OCI-LY3 (cell line): ENCODE measurements at regions not wholly inside any gene's neighbourhood (a gene's known extent, or its start where the extent isn't known, plus 50 kb on each side); places are given as distances from the start of the nearest gene placed in this dataset.

Experiments used
- EZH2phosphoT487 ChIP-seq: fragments of 200-600 bp; shearing (Covaris generic); IDR thresholded peaks from 2 replicates; pipeline ENCODE4 v1.6.1; 2018; ENCODE audit warnings: antibody characterized with exemption, mixed run types, low read depth
- TF ChIP-seq, protein P1 (sequence below): fragments of 200-600, 300-600 bp; sonication (generic); IDR thresholded peaks from 2 replicates; pipeline ENCODE4 v1.5.1; 2014; ENCODE audit warnings: antibody characterized with exemption, low read length, low read depth

DNA sequence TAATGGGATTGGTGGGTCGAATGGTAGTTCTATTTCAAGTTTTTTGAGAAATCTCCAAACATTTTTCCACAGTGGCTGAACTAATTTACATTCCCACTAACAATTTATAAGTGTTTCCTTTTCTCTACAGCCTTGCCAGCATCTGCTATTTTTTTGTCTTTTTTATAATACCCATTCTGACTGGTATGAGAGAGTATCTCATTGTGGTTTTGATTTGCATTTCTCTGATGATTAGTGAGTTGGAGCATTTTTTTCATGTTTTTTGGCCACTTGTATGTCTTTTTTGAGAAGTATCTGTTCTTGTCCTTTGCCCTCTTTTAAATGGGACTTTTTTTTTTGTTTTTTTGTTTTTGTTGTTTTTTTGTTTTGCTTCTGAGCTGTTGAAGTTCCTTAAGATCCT is 200.0 kb upstream of the GK2 start:
- TF ChIP-seq, protein P1, sequence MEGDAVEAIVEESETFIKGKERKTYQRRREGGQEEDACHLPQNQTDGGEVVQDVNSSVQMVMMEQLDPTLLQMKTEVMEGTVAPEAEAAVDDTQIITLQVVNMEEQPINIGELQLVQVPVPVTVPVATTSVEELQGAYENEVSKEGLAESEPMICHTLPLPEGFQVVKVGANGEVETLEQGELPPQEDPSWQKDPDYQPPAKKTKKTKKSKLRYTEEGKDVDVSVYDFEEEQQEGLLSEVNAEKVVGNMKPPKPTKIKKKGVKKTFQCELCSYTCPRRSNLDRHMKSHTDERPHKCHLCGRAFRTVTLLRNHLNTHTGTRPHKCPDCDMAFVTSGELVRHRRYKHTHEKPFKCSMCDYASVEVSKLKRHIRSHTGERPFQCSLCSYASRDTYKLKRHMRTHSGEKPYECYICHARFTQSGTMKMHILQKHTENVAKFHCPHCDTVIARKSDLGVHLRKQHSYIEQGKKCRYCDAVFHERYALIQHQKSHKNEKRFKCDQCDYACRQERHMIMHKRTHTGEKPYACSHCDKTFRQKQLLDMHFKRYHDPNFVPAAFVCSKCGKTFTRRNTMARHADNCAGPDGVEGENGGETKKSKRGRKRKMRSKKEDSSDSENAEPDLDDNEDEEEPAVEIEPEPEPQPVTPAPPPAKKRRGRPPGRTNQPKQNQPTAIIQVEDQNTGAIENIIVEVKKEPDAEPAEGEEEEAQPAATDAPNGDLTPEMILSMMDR = no peak
- no peak for TF ChIP-seq EZH2phosphoT487
